ENCODE measurements at regions not wholly inside any gene's neighbourhood (a gene's known extent, or its start where the extent isn't known, plus 50 kb on each side); places are given as distances from the start of the nearest gene placed in this dataset.
"Not testable (repeated sequence)": the region's sequence is repeated elsewhere in the genome, so short reads cannot be mapped to it uniquely, and the experiment has no call there.

DNA sequence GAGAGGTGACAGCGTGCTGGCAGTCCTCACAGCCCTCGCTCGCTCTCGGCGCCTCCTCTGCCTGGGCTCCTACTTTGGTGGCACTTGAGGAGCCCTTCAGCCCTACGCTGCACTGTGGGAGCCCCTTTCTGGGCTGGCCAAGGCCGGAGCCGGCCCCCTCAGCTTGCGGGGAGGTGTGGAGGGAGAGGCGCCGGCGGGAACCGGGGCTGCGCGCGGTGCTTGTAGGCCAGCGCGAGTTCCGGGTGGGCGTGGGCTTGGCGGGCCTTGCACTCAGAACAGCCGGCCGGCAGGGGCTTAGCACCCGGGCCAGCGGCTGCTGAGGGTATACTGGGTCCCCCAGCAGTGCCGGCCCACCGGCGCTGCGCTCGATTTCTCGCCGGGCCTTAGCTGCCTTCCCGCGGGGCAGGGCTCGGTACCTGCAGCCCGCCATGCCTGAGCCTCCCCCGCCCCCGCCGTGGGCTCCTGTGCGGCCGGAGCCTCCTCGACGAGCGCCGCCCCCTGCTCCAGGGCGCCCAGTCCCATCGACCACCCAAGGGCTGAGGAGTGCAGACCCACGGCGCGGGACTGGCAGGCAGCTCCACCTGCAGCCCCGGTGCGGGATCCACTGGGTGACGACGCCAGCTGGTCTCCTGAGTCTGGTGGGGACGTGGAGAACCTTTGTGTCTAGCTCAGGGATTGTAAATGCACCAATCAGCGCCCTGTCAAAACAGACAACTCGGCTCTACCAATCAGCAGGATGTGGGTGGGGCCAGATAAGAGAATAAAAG is 661.0 kb downstream of the ETNK1 start:
- not testable (repeated sequence) for DNase-seq

- DNase-seq, result no peak
Measured at GRCh38 chr12:23290627-23291330, 658.7 kb downstream of the SOX5 start.

DNA sequence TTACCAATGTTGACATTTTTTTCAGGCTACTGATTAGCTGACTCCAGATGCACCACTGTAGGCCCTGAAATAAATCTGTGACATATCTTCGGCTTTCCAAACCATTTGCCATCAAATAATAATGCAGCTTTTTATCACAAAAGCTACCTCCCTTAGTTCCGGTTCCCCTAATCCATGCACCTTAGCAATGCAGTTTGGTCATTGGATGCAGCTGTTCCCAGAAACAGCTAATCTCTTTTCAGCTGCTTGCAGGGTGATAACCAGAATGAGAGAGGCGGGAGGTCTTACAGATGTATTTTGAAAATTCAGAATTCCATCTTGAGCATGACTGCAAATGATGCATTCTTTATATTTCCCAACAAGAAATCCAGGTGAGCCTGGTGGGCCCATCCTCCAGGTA is 646.2 kb downstream of the SOX5 start:
- DNase-seq, result no peak

GRCh38 chr12:23303821-23304220 is 645.6 kb downstream of the SOX5 start:
- DNase-seq, result no peak

DNA sequence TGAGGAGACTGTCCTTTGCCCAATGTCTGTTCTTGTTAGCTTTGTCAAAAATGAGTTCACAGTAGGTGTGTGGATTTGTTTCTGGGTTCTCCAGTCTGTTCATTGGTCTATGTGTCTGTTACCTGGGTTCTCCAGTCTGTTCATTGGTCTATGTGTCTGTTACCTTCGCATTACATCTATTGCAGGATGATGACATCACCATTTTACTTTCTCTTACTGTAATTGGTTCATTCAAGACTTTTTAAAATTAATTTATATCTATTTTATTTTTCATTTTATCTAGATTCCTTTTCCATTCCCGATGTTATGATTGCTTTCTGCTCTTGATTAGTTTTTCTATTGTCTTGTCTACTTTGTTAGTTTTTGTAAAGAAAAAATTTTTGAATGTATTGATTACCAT is 615.5 kb downstream of the SOX5 start:
- no peak for DNase-seq

DNA sequence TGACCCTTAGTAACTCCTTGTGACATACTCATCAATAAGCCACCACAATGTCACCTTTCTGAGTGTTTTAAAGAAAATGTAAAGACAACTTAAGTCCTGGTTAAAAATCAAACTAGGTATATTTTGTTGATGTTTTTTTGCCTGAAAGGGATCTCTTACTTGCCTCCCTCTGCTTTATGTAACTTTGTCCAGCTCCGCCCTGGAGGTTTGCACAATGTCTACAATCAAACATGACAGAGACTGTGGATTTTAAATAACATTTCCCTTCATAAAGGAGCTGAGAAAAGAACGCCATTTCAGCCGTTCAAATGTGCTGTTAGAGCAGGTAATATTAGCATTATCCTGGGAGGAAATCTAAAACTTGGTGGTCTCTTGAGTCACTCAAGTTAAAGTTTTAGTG is 613.9 kb downstream of the SOX5 start:
- no peak for DNase-seq

DNA sequence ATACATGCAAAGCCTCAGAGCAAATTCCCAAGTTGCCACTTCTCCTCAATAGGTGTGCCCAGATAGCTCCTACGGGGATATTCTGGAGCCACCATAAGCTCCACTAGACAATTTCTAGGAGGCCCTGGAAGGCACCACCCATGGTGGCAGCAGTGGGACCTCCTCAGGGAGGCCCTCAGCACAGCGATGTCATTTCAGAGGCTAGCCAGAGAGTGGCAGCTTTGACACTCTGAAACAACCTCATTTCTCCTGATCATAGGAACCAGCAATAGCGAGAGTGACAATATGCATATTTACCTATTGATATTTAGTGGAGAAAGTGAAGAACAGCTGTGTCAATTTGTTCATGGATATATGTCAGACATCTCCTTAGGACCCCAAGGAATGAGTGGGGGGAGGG is 612.3 kb downstream of the SOX5 start:
- DNase-seq, result no peak

DNA sequence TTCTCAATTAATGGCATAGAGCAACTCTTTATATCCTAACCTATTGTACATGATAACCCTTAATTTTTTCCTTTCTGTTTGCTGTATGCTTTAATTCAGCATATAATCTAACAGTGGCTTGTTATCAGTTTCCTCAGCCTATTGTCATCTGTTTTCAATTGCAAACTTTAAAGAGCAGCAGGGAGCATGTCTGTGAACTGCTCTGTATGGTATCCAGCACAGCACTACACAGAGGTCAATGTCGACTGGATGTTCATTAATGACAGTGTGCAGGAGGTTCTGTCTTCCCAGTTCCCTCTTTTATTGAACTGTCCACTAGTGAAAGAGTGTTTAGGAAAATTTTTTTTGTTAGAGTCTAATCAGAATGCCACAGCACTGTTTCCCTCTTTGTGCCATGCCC is 609.1 kb downstream of the SOX5 start:
- DNase-seq, result no peak

GRCh38 chr12:23342407-23342806 is 607.1 kb downstream of the SOX5 start:
- no peak for DNase-seq

DNA sequence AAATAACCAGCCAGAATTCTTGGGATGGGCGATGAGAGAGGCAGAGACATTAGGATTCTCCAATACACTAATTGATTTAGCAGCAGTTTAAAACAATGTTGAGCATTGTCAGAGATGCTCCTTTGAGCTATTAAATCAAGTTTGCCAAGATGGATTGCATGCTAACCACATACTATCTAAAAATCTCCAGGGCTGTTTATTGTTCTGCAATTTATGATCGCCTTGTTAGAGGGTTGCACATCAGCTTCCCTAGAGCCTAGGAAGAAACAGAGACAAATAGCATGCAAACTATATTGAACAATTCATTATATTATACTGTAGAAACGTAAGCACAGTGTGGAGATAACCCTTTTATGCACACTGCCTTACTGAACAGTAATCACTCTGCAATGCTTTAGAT is 599.9 kb downstream of the SOX5 start:
- no peak for DNase-seq

- no peak for DNase-seq
Measured at GRCh38 chr12:23350808-23351207, 598.7 kb downstream of the SOX5 start.

- no peak for DNase-seq
Measured at GRCh38 chr12:23352670-23353069, 596.8 kb downstream of the SOX5 start.

- no peak for DNase-seq
Measured at GRCh38 chr12:23354800-23355199, 594.7 kb downstream of the SOX5 start.

DNA sequence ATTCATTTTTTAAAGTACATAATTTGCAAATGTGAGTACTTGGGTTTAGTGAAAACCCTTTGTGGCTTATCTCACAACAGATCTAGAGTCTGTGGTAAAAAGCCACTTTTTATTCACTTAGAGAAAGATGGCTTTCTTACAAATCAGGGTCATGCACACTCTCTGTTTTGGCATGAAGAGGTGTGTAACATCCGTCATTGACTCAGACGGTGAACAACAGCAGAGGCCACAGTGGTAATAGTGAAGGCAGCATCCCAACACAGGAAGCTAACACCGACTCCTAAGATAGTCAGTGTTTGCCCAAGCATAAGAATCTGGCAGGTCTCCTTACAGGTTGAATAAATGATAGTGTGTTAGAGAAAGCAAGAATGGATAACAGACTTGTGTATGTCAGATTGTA is 593.0 kb downstream of the SOX5 start:
- DNase-seq, result no peak

GRCh38 chr12:23356927-23357708 is 592.4 kb downstream of the SOX5 start:
- no peak for DNase-seq

DNA sequence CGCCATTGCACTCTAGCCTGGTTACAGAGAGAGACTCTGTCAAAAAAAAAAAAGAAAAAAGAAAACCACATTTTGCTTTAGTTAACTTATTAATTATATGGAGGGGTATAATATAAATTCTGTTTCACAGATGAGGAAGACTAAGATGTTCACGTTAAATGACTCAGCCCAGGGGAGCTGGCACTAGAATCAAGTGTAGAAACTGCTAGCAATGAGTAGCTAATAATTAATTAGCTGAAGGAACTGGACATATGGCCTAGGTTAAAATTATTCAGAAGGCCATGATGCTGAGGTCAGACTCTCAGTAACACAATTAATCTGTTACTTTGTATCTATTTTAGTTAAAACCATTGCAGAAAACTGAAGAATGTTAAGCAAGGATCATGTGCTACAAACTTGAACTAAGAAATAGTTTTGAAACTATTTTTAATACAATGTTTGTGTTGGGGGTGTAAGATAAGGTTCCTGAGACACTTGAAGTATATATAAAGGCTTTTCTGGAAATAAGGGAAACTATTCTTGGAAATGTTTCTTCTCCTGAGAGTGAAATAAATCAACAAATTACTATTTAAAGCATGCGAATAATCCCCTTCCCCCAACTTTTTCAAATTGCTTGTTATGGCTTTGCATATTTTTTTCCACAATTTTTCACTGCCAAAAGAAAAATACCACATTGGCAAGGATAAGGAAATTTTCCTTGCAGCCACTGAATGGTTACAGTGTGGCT is 589.3 kb downstream of the SOX5 start:
- no peak for DNase-seq

GRCh38 chr12:23361971-23362370 is 587.5 kb downstream of the SOX5 start:
- DNase-seq, result no peak

DNA sequence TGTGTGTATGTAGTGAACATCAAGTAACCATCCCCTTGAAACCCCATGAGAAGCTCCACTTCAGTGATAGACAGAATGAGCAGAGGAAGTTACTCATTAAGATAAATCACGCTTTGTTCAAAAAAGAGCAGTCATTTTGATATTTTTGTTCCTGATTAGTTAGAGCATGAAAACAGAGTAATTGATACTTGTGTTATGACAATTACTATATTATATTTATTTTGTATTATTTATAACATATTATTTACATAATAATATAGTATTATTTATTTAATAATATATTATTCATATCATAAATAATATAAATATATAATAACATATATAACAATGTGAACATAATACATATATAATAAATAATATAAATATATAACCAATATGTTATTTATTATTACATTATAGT is 580.9 kb downstream of the SOX5 start:
- DNase-seq, result no peak

GRCh38 chr12:23375621-23376020 is 573.8 kb downstream of the SOX5 start:
- DNase-seq, result no peak

DNA sequence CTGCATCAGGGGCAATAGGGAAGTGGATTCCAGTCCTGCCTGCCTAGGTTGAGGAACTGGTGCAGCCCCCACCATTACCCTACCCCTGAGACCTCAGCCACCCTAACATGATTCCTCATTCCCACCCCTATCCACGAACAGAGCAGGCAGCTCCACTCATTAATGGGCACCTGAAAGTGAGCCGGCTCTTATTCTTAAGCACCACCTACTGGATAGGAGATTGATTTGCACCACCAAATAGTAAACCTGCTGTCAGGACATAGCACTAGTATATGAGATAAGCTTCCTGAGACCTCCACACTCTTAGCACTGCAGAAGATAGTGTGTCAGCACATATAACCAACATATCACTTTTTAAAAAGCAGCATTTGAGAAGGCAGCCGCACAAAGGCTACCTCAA is 573.2 kb downstream of the SOX5 start:
- DNase-seq, result no peak

DNA sequence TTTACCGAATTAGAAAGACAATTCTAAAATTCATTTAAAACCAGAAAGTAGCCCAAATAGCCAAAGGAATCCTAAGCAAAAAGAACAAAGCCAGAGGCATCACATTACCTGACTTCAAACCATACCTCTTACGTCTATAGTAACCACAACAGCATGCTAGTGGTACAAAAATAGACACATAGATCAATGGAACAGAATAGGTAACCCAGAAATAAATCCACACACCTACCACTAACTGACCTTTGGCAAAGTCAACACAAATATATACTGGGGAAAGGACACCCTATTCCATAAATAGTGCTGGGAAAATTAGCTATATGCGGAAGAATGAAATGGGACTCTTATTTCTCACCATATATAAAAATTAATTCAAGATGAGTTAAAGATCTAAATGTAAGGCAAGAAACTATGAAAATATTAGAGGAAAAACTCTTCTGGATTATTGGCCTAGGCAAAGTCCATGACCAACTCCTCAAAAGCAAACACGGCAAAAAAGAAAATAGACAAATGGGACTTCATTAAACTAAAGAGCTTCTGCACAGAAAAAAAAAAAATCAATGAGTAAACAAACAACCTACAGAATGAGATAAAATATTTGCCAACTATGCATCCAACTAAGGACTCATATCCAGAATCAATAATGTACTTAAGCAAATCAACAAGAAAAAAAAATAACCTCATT is 568.9 kb downstream of the SOX5 start:
- no peak for DNase-seq

GRCh38 chr12:23388898-23389297 is 560.6 kb downstream of the SOX5 start:
- not testable (repeated sequence) for DNase-seq

- DNase-seq, result not testable (repeated sequence)
Measured at GRCh38 chr12:23389315-23389714, 560.2 kb downstream of the SOX5 start.
